ENCODE measurements at regions not wholly inside any gene's neighbourhood (a gene's known extent, or its start where the extent isn't known, plus 50 kb on each side); places are given as distances from the start of the nearest gene placed in this dataset.

GRCh38 chr2:5472673-5473072, 219.5 kb upstream of the SOX11 start:
- DNase-seq (ENCODE audit: low read depth, low spot score): no peak

DNA sequence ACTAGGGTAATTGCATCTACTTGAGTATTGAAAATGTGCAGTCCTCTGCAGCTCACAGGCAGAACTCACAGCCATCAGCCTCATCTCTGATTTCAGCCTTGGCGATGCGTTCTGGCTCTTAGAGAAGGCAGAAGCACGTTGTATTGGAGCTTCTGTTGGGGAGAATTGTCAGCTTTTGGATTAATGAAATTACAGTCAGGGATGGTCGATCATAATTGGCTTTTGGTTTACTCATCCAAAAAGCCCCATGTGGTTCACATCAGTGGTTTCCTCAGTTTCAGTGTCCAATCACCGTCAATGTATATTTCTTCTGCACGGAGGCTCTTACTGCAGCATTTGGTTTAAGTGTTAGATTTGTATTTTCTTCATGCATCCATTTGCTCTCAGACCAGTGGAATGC, 218.5 kb upstream of the SOX11 start:
- DNase-seq (ENCODE audit: low read depth, low spot score): no peak

- no peak for DNase-seq (ENCODE audit: low read depth, low spot score)
Observed at GRCh38 chr2:5474716-5475115, 217.5 kb upstream of the SOX11 start.

DNA sequence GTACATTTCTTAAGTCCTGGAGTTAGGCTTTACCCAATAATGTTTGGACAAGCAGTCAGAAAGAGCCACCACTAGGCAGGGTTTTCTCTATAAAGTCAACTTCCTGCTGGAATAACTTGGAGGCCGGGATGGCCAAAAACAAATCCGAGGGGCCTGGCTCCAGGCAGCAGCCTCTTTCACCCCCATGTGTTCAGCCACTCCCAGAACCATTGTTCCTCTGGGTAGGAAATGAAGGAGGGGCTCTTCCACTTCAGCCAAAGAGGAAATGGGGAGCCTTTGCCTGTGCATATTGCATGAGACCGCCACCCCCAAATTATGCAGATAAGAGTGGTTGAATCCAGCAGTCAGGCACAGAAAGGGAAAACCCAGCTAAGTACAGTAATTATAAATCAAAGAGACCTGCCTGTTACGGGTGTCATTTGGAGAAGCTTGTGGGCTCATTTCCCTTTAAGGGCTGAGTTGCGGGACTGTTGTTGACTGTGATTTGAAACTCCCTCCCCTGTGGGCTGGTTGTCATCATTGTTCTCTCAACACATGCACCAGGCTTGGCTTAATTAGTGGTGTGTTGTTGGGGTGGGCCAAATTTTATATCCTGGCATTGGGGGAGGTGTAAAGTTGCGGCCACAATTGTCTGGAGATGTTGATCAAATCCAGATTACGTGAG, 212.8 kb upstream of the SOX11 start:
- peak; percentile 30 for DNase-seq (ENCODE audit: low read depth, low spot score)

- peak; percentile 30 for DNase-seq (ENCODE audit: low read depth, low spot score)
Observed at GRCh38 chr2:5482929-5483331, 209.3 kb upstream of the SOX11 start.

DNA sequence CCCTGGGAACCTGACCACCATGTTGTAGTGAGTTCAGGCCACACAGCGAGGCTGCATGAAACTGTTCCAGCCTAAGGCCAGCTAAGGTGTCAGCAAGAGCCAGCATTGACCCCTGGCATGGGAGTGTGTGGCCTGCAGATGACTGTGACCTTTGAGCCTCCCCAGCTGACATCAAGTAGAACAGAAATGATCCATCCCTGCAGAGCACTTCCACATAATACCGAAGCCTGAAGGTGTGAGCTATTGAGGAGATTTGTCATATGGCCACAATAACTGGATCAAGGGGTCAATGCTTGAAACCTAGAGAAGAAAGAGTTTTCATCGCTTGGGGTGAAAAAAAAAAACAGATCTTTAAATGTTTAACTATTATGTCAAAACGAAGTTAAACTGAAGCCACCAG, 207.3 kb upstream of the SOX11 start:
- DNase-seq (ENCODE audit: low read depth, low spot score): no peak

GRCh38 chr2:5491523-5491922, 200.7 kb upstream of the SOX11 start:
- DNase-seq (ENCODE audit: low read depth, low spot score): no peak

- DNase-seq (ENCODE audit: low read depth, low spot score): no peak
Observed at GRCh38 chr2:5493256-5493655, 198.9 kb upstream of the SOX11 start.

DNA sequence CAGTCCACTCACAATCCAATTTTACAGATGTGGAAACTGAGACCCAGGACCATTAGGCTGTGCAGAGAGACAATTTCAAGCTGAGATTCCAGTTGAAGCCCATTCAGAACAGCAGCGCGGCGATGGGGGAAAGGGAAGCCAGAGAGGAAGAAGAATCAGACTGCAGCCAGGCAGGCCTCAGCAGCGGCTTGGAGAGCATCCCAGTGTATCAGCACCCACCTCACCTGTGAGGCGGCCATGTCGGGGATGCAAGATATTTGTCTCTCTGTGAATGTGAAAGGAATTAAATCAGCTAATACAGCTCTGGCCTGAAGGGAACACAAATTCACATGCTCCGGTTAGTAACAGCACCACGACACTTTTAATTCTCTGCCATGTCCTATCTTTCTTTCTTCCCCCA, 198.0 kb upstream of the SOX11 start:
- no peak for DNase-seq (ENCODE audit: low read depth, low spot score)

DNA sequence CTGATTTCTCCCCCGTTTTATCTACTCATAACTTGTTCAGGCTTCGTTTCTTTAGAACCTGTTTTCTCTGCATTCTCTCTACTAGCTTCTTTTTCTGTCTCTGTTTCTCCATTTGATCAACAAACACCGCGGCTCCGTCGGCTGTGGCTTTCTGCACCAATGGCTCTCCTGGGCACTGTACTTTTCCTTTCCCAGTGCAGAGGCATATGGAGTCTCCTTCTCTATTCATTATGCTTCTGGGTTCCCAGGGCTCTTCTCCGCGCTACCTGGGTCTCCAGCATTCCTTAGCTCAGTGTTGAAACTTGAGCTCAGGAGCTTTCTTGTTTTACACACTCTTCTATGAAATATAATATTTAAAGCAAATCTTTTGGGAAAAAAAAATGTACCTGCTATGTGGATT, 196.6 kb upstream of the SOX11 start:
- no peak for DNase-seq (ENCODE audit: low read depth, low spot score)

- DNase-seq (ENCODE audit: low read depth, low spot score): no peak
Observed at GRCh38 chr2:5497874-5498273, 194.3 kb upstream of the SOX11 start.

DNA sequence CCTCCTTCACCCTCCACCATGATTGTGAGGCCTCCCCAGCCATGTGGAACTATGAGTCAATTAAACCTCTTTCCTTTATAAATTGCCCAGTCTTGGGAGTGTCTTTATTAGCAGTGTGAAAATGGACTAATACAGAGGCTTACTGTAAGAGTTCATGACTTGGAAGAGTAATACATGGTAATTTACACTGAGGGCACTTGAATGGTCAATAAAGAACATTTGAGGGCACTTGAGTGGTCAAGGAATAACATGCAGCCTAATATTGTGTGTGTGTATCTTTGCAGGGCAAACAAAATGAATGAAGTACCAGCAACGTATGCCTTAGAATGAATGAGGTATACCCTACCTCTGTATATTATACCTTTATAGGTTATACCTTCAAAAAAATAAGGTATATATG, 190.4 kb upstream of the SOX11 start:
- DNase-seq (ENCODE audit: low read depth, low spot score): no peak

GRCh38 chr2:5502385-5502784, 189.8 kb upstream of the SOX11 start:
- DNase-seq (ENCODE audit: low read depth, low spot score): no peak

GRCh38 chr2:5504756-5505155, 187.4 kb upstream of the SOX11 start:
- DNase-seq (ENCODE audit: low read depth, low spot score): no peak

DNA sequence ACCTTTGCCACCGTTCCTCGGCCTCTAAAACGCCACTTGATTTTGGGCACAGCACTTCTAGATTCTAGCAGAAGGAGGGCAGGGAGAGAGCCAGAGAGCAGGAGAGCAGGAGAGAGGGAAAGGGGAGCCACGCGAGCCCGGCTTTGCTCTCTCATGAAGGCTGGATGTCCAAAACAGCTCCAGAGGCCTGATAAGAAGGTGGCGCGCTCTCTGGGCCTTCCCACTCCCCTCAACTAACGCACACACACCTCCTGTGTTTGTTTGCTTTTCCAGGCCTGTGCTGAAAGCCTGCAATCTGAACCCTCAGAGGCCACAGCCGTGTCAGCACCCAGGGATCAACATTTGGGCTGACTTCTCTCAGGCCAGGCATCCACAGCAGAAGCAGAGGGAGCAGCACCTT, 184.8 kb upstream of the SOX11 start:
- no peak for DNase-seq (ENCODE audit: low read depth, low spot score)

DNA sequence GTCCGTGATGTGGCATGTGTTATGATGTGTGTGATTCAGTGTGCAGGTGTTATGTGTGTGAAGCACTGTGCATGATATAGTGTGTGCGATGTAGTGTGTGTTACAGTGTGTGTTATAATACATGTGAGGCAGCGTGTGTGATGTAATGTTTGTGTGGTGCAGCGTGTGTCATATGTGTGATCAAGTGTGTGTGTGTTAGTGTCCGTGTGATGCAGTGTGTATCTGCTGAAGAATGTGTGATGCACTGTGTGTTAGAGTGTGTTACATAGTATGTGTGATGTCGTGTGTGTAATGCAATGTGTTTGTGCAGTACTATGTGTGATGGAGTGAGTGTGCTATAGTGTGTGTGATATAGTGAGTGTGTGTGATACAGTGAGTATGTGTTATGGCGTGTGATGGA, 182.8 kb upstream of the SOX11 start:
- DNase-seq (ENCODE audit: low read depth, low spot score): no peak

- DNase-seq (ENCODE audit: low read depth, low spot score): no peak
Observed at GRCh38 chr2:5510082-5510481, 182.1 kb upstream of the SOX11 start.

GRCh38 chr2:5515693-5516092, 176.5 kb upstream of the SOX11 start:
- DNase-seq (ENCODE audit: low read depth, low spot score): no peak

DNA sequence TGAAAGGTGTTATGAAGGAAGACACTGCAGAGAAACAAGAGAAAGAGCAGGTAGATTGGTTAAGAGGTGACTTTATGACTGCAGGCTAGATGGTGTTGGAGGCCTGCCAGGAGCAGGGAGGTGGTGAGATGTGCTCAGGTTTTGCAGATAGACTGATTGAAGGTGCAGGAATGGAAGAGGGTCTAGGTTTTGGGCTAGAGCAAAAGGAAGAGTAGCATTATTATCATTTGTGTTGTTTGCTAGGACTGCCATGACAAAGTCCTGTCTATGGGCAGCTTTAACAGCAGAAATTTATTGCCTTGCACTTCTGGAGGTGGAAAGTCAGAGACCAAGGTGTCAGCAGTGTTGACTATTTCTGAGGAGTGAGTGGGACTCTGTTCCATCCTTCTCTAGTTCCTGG, 172.9 kb upstream of the SOX11 start:
- no peak for DNase-seq (ENCODE audit: low read depth, low spot score)

- no peak for DNase-seq (ENCODE audit: low read depth, low spot score)
Observed at GRCh38 chr2:5520463-5520972, 171.7 kb upstream of the SOX11 start.

- DNase-seq (ENCODE audit: low read depth, low spot score): no peak
Observed at GRCh38 chr2:5521461-5521860, 170.7 kb upstream of the SOX11 start.

DNA sequence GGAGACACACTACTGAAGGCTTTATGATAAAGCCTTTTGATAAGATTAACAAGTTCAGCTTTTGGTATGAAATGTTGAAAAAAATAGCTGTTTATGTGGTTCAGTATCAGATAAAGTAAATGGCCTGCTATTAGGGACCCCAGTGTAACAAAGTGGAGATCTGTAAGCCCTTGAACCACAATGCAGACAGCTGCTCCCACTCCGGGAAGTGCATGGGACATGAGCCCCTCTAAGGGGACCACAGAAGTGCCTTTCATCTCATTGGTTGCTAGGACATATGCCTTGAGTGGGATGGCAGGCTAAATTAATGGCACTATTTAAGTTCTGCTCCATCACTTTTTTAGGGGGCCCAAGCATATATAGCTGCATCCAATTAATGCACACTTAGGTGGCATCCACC, 167.6 kb upstream of the SOX11 start:
- no peak for DNase-seq (ENCODE audit: low read depth, low spot score)

DNA sequence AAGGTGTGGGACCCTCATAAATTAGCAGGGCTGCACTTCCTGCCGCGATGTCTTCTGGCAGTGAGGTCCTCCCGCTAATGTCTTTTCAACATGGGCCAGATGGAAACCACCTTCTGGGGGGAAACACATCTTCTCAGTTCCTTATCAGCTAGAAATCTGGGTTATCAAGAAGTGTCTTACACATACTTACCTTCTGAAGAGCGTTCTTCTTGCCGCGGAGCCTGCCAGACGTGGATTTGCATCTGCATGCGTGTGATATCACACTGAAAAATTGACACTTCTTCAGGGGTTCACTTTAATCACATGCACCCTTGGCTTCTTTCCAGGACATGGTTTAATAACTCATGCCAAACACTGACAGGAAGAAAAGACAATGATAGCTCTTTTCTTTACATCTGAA, 163.5 kb upstream of the SOX11 start:
- no peak for DNase-seq (ENCODE audit: low read depth, low spot score)

Data from iPS DF 19.7 (cell line).